Caco-2 (cell line): ENCODE measurements at regions not wholly inside any gene's neighbourhood (a gene's known extent, or its start where the extent isn't known, plus 50 kb on each side); places are given as distances from the start of the nearest gene placed in this dataset.

Experiments
- BruUV-seq: library from RNA; stranded (reverse); fragments of 400-500 nt; replicated peaks from 2 replicates; lab custom pipeline; 2021; lab: Mats Ljungman, UMichigan
- CTCF ChIA-PET: fragments of 300-600 bp; sonication (Branson Sonifier 250); formaldehyde crosslinking; loops from one replicate; lab custom pipeline; 2022; ENCODE audit warnings: antibody characterized with exemption; lab: Charles Lee
- POLR2A ChIA-PET: fragments of 300-600 bp; sonication (Branson Sonifier 250); formaldehyde crosslinking; loops from one replicate; lab custom pipeline; 2022; ENCODE audit warnings: antibody characterized with exemption; lab: Charles Lee
- DNase-seq, 2 experiments: peaks; one replicate each; pipeline versions ENCODE4 v3.0.0 to v3.0.0-alpha.2; 2020 to 2022
- H3K27me3 ChIP-seq: replicated peaks from 2 replicates; pipeline ENCODE4 v1.6.0; 2011; ENCODE audit warnings: low read length; ENCODE audit not compliant: control insufficient read depth, insufficient read depth
- H3K36me3 ChIP-seq: 2 replicates; pipeline ENCODE4 v1.5.1; 2011; ENCODE audit warnings: low read length; ENCODE audit not compliant: control insufficient read depth, insufficient read depth
- H3K4me1 ChIP-seq: fragments of 250-450 bp; sonication (Bioruptor Pico); 2 replicates; pipeline ENCODE4 v1.5.1; 2020; ENCODE audit warnings: mild to moderate bottlenecking
- H3K4me3 ChIP-seq: 2 replicates; pipeline ENCODE4 v1.5.1; 2011; ENCODE audit warnings: low read depth, mild to moderate bottlenecking, control low read depth, low read length
- H3K9me3 ChIP-seq: fragments of 250-450 bp; sonication (Bioruptor Pico); 2 replicates; pipeline ENCODE4 v1.5.1; 2020; ENCODE audit warnings: mild to moderate bottlenecking, moderate library complexity
- H3K27ac Mint-ChIP-seq: one replicate; pipeline ENCODE4 v1.8.0; 2022; ENCODE audit warnings: mixed read lengths; ENCODE audit not compliant: unreplicated experiment
- H3K27me3 Mint-ChIP-seq: one replicate; pipeline ENCODE4 v1.8.0; 2022; ENCODE audit warnings: mixed read lengths; ENCODE audit not compliant: insufficient read depth, unreplicated experiment
- H3K36me3 Mint-ChIP-seq: one replicate; pipeline ENCODE4 v1.8.0; 2022; ENCODE audit warnings: mild to moderate bottlenecking, mixed read lengths; ENCODE audit not compliant: insufficient read depth, unreplicated experiment
- H3K4me1 Mint-ChIP-seq: one replicate; pipeline ENCODE4 v1.8.0; 2022; ENCODE audit warnings: low read depth, mixed read lengths; ENCODE audit not compliant: unreplicated experiment
- H3K4me3 Mint-ChIP-seq: one replicate; pipeline ENCODE4 v1.8.0; 2022; ENCODE audit warnings: mild to moderate bottlenecking, moderate library complexity, mixed read lengths; ENCODE audit not compliant: unreplicated experiment
- H3K9me3 Mint-ChIP-seq: one replicate; pipeline ENCODE4 v1.8.0; 2022; ENCODE audit warnings: mixed read lengths; ENCODE audit not compliant: unreplicated experiment
- CTCF ChIP-seq, 2 experiments: fragments of 200-600 bp in 1 of 2; IDR thresholded peaks; 1 replicate in 1 of 2; 2 replicates in 1 of 2; pipeline versions ENCODE4 v1.5.1 to v1.8.0; 2011 to 2022; ENCODE audit warnings: antibody characterized with exemption in 1 of 2, control low read depth in 1 of 2, inconsistent platforms in 1 of 2, low read depth in 1 of 2, low read length in 1 of 2, mild to moderate bottlenecking in 1 of 2, moderate library complexity in 1 of 2; ENCODE audit not compliant: insufficient read depth in 1 of 2, severe bottlenecking in 1 of 2, unreplicated experiment in 1 of 2
- intact Hi-C: fragments of 100-400 bp; cut with micrococcal nuclease; formaldehyde crosslinking; loops from one replicate; pipeline ENCODE4 v1.10.0; 2022; ENCODE audit not compliant: unreplicated experiment

DNA sequence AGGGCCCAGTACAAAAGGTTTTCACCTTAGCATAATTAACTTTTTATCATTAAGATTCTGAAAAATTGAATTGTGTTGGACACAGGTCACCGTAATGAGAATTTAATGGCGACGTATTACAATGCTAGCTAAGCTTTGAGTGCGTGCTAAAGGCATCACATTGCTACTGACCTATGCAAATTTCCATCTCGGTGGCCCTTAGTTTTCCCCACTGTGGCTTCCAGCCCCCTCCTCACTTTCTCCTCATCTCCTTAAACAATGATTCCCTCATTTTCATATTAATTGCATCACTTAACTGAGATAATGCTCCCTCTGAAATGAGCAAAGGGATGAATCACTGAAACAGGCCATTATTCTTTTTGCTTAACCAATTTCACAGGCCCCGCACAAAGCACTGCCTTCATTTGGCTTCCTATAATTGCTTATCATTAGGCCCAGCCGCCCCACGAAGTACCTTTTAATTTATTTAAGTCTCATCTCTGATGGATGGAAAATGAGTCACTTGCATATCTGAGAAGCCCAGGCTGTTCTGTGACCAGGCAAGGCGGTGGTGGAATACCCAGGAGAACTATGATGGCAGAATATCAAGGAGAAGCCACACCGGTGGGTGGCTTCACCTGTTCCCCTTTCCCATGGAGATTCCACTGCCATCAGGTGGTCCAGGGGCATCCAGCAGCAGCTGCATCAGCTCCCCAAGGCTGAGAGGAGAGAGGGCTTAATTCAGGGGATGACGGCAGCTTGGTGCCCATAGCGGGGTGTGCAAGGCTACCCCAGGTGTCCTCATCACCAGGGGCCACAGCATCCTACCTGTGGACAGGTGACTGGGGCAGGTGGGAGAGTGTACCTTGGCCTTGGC, 223.8 kb upstream of the BOD1L1 start:
- H3K4me3 Mint-ChIP-seq, result no peak overlapping the region
- intact Hi-C loops, result no loop called here
- no peaks in the 10 kb centered on the region for H3K4me1 ChIP-seq
- no peak overlapping the region for H3K4me3 ChIP-seq
- no peaks in the 10 kb centered on the region for H3K27me3 ChIP-seq
- ChIA-PET POLR2A (interaction anchor here (0.6 kb wide), 1 partner anchor 126 kb away, joined by 3 read pairs; no protein-coding TSS in a partner anchor), CTCF (interaction anchor here (0.6 kb wide), 1 partner anchor 263 kb away, joined by 7 read pairs; no protein-coding TSS in a partner anchor)
- no peaks in the 10 kb centered on the region for H3K27me3 Mint-ChIP-seq
- no peaks in the 10 kb centered on the region for H3K36me3 ChIP-seq
- no peaks in the 10 kb centered on the region for H3K36me3 Mint-ChIP-seq
- no TSS peak for BruUV-seq
- no peak overlapping the region for H3K27ac Mint-ChIP-seq
- DNase-seq, result no peak
- peaks cover 25% of the 10 kb centered on the region for H3K9me3 Mint-ChIP-seq
- H3K9me3 ChIP-seq, result no peaks in the 10 kb centered on the region
- no peak for TF ChIP-seq CTCF (IDR thresholded peaks at IDR 0.05; ENCODE audit: insufficient read depth in 1 of 2, low read depth in 1 of 2, low read length in 1 of 2, severe bottlenecking in 1 of 2, unreplicated experiment in 1 of 2)
- H3K4me1 Mint-ChIP-seq, result no peaks in the 10 kb centered on the region

GRCh38 chr4:13852411-13852810, 224.9 kb upstream of the BOD1L1 start:
- intact Hi-C loops, result no loop called here
- BruUV-seq, result no TSS peak
- Histone ChIP-seq H3K9me3 (no peaks in the 10 kb centered on the region), H3K4me1 (no peaks in the 10 kb centered on the region), H3K36me3 (no peaks in the 10 kb centered on the region), H3K27me3 (no peaks in the 10 kb centered on the region), H3K4me3 (no peak overlapping the region)
- Mint-ChIP-seq H3K4me3 (no peak overlapping the region), H3K9me3 (peaks cover 25% of the 10 kb centered on the region), H3K4me1 (no peaks in the 10 kb centered on the region), H3K36me3 (no peaks in the 10 kb centered on the region), H3K27ac (no peak overlapping the region), H3K27me3 (no peaks in the 10 kb centered on the region)
- POLR2A ChIA-PET, result no interaction called here
- CTCF ChIA-PET, result no interaction called here
- DNase-seq, result no peak
- TF ChIP-seq CTCF (IDR thresholded peaks at IDR 0.05; ENCODE audit: insufficient read depth in 1 of 2, low read depth in 1 of 2, low read length in 1 of 2, severe bottlenecking in 1 of 2, unreplicated experiment in 1 of 2), result no peak

- ChIA-PET CTCF (no interaction called here), POLR2A (no interaction called here)
- no peak overlapping the region for H3K27ac Mint-ChIP-seq
- no peaks in the 10 kb centered on the region for H3K36me3 ChIP-seq
- peaks cover 10% of the 10 kb centered on the region for H3K9me3 Mint-ChIP-seq
- H3K27me3 Mint-ChIP-seq, result no peaks in the 10 kb centered on the region
- no peaks in the 10 kb centered on the region for H3K27me3 ChIP-seq
- H3K36me3 Mint-ChIP-seq, result no peaks in the 10 kb centered on the region
- peaks cover 9% of the 10 kb centered on the region for H3K4me1 ChIP-seq
- no TSS peak for BruUV-seq
- H3K4me3 Mint-ChIP-seq, result no peak overlapping the region
- no peak for TF ChIP-seq CTCF (IDR thresholded peaks at IDR 0.05; ENCODE audit: insufficient read depth in 1 of 2, low read depth in 1 of 2, low read length in 1 of 2, severe bottlenecking in 1 of 2, unreplicated experiment in 1 of 2)
- no peak for DNase-seq
- H3K4me3 ChIP-seq, result no peak overlapping the region
- H3K9me3 ChIP-seq, result no peaks in the 10 kb centered on the region
- no peaks in the 10 kb centered on the region for H3K4me1 Mint-ChIP-seq
- intact Hi-C loops, result no loop called here
Measured at GRCh38 chr4:13856387-13856786, 228.9 kb upstream of the BOD1L1 start.
